ENCODE measurements at regions not wholly inside any gene's neighbourhood (a gene's known extent, or its start where the extent isn't known, plus 50 kb on each side); places are given as distances from the start of the nearest gene placed in this dataset.

GRCh38 chr2:118748245-118748885 lies 99.1 kb downstream of the EN1 start:
- TF ChIP-seq, protein P1, sequence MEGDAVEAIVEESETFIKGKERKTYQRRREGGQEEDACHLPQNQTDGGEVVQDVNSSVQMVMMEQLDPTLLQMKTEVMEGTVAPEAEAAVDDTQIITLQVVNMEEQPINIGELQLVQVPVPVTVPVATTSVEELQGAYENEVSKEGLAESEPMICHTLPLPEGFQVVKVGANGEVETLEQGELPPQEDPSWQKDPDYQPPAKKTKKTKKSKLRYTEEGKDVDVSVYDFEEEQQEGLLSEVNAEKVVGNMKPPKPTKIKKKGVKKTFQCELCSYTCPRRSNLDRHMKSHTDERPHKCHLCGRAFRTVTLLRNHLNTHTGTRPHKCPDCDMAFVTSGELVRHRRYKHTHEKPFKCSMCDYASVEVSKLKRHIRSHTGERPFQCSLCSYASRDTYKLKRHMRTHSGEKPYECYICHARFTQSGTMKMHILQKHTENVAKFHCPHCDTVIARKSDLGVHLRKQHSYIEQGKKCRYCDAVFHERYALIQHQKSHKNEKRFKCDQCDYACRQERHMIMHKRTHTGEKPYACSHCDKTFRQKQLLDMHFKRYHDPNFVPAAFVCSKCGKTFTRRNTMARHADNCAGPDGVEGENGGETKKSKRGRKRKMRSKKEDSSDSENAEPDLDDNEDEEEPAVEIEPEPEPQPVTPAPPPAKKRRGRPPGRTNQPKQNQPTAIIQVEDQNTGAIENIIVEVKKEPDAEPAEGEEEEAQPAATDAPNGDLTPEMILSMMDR (IDR thresholded peaks at IDR 0.05): no peak
- TF ChIP-seq POLR2A (IDR thresholded peaks at IDR 0.05; ENCODE audit: low read depth): no peak
- no peak for TF ChIP-seq POLR2AphosphoS5 (IDR thresholded peaks at IDR 0.05)
- TF ChIP-seq EP300 (IDR thresholded peaks at IDR 0.05): no peak

Measured in esophagus muscularis mucosa (tissue), 4 donors.